Peyer's patch (tissue), 4 donors: ENCODE measurements at regions not wholly inside any gene's neighbourhood (a gene's known extent, or its start where the extent isn't known, plus 50 kb on each side); places are given as distances from the start of the nearest gene placed in this dataset.

Experiments used
- DNase-seq, 3 donors: peaks; one replicate each; pipeline ENCODE4 v3.0.0-alpha.2; 2017 to 2019
- H3K27ac ChIP-seq, 4 donors: fragments of 200-600 bp; sonication (generic); one replicate each; pipeline ENCODE4 v1.5.1; 2016 to 2019
- H3K27me3 ChIP-seq, 2 donors: fragments of 200-600 bp; sonication (generic); one replicate each; pipeline ENCODE4 v1.5.1; 2019
- H3K36me3 ChIP-seq, 3 donors: fragments of 200-600 bp; sonication (generic); one replicate each; pipeline ENCODE4 v1.5.1; 2016 to 2019
- H3K4me1 ChIP-seq, 4 donors: fragments of 200-600 bp; sonication (generic); one replicate each; pipeline ENCODE4 v1.5.1; 2016 to 2019
- H3K4me3 ChIP-seq, 4 donors: fragments of 200-600 bp; sonication (generic); 1 replicate in 3 of 4; 2 replicates in 1 of 4; pipeline ENCODE4 v1.5.1; 2016 to 2019; ENCODE audit warnings: mild to moderate bottlenecking in 1 of 4
- H3K9me3 ChIP-seq, 4 donors: fragments of 200-600 bp; sonication (generic); one replicate each; pipeline ENCODE4 v1.5.1; 2016 to 2019; ENCODE audit warnings: mild to moderate bottlenecking in 1 of 4
- CTCF ChIP-seq, 6 experiments: fragments of 450-650 bp in 4 of 6; fragments of 200-600 bp in 2 of 6; sonication (generic) in 1 of 6; IDR thresholded peaks; one replicate each; pipeline ENCODE4 v1.5.1; 2017 to 2019; ENCODE audit warnings: antibody characterized with exemption in 6 of 6, mild to moderate bottlenecking in 3 of 6, moderate library complexity in 1 of 6
- POLR2A ChIP-seq, 2 donors: fragments of 450-650 bp; IDR thresholded peaks; one replicate each; pipeline ENCODE4 v1.5.1; 2017; ENCODE audit warnings: antibody characterized with exemption in 2 of 2, mild to moderate bottlenecking in 2 of 2, moderate library complexity in 2 of 2

DNA sequence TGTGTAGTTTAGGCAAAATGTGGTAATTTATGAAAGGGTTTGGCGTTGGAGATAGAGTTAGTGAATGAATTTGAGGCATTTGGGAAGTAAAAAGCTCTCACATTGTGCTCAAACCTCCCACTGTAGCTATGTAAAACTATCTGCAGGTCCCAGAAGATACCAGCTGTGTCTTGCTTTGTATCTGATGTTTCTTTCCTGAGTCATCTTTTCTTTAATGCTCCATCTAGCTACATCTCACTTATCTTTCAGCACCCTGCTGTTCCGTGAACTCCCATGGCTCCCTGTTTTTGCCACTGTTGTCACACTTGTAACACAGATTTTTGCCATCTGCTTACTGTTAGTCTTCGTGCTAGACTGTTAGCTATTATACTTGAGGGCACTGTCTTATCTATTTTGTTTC is 253.1 kb downstream of the NPR3 start:
- H3K9me3 ChIP-seq, result no peaks in the 10 kb centered on the region
- TF ChIP-seq CTCF (IDR thresholded peaks at IDR 0.05) (no peak), POLR2A (IDR thresholded peaks at IDR 0.05) (no peak)
- H3K4me3 ChIP-seq, result no peak overlapping the region
- H3K27ac ChIP-seq, result no peak overlapping the region
- H3K4me1 ChIP-seq, result no peaks in the 10 kb centered on the region
- no peaks in the 10 kb centered on the region for H3K36me3 ChIP-seq
- H3K27me3 ChIP-seq, result no peaks in the 10 kb centered on the region
- DNase-seq, result no peak

- Histone ChIP-seq H3K4me3 (no peak overlapping the region), H3K27ac (no peak overlapping the region), H3K9me3 (no peaks in the 10 kb centered on the region), H3K36me3 (no peaks in the 10 kb centered on the region), H3K4me1 (no peaks in the 10 kb centered on the region), H3K27me3 (no peaks in the 10 kb centered on the region)
- no peak for TF ChIP-seq CTCF (IDR thresholded peaks at IDR 0.05)
- no peak for TF ChIP-seq POLR2A (IDR thresholded peaks at IDR 0.05)
- no peak for DNase-seq
These were observed 262.5 kb downstream of the NPR3 start for GRCh38 chr5:32973646-32974045.

GRCh38 chr5:32975656-32976375 is 264.7 kb downstream of the NPR3 start:
- no peak for DNase-seq
- Histone ChIP-seq H3K4me3 (no peak overlapping the region), H3K9me3 (no peaks in the 10 kb centered on the region), H3K36me3 (no peaks in the 10 kb centered on the region), H3K4me1 (no peaks in the 10 kb centered on the region), H3K27me3 (no peaks in the 10 kb centered on the region), H3K27ac (no peak overlapping the region)
- TF ChIP-seq POLR2A (IDR thresholded peaks at IDR 0.05), result no peak

DNA sequence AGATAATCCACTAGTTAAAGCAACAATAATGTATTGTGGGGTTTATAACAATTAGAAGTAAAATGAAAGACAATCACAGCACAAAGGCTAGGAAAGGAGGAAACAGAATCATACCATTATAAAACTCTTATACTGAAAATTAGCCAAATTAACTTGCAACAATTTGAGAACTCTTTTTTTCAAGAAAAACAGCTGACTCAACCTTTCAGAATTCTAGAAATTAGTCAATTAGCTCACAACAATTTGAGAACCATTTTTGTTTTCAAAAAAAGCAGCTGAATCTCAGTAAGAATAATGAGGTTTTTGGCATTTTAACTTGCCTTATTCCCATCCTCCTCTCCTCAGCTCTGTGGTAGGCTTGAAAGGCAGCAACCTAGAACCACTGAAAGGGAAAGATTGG is 269.9 kb downstream of the NPR3 start:
- no peaks in the 10 kb centered on the region for H3K4me1 ChIP-seq
- TF ChIP-seq CTCF (IDR thresholded peaks at IDR 0.05) (no peak), POLR2A (IDR thresholded peaks at IDR 0.05) (no peak)
- DNase-seq, result no peak
- no peaks in the 10 kb centered on the region for H3K27me3 ChIP-seq
- H3K4me3 ChIP-seq, result no peak overlapping the region
- no peak overlapping the region for H3K27ac ChIP-seq
- H3K9me3 ChIP-seq, result peaks cover 0 to 3% (median 0%) of the 10 kb centered on the region in 4 donors
- H3K36me3 ChIP-seq, result no peaks in the 10 kb centered on the region

GRCh38 chr5:32984851-32985610 is 273.9 kb downstream of the NPR3 start:
- DNase-seq, result no peak
- TF ChIP-seq CTCF (IDR thresholded peaks at IDR 0.05) (no peak), POLR2A (IDR thresholded peaks at IDR 0.05) (no peak)
- no peak overlapping the region for H3K4me3 ChIP-seq
- H3K36me3 ChIP-seq, result no peaks in the 10 kb centered on the region
- no peaks in the 10 kb centered on the region for H3K4me1 ChIP-seq
- H3K9me3 ChIP-seq, result peaks cover 0 to 7% (median 0%) of the 10 kb centered on the region in 4 donors
- no peaks in the 10 kb centered on the region for H3K27me3 ChIP-seq
- no peak overlapping the region for H3K27ac ChIP-seq

GRCh38 chr5:32989815-32990214 is 278.7 kb downstream of the NPR3 start:
- H3K4me3 ChIP-seq, result no peak overlapping the region
- H3K4me1 ChIP-seq, result no peaks in the 10 kb centered on the region
- no peaks in the 10 kb centered on the region for H3K27me3 ChIP-seq
- H3K27ac ChIP-seq, result no peak overlapping the region
- TF ChIP-seq CTCF (IDR thresholded peaks at IDR 0.05) (no peak), POLR2A (IDR thresholded peaks at IDR 0.05) (no peak)
- peaks cover 0 to 3% (median 0%) of the 10 kb centered on the region in 4 donors for H3K9me3 ChIP-seq
- no peak for DNase-seq
- no peaks in the 10 kb centered on the region for H3K36me3 ChIP-seq
